B cell (primary cell): ENCODE measurements at regions not wholly inside any gene's neighbourhood (a gene's known extent, or its start where the extent isn't known, plus 50 kb on each side); places are given as distances from the start of the nearest gene placed in this dataset.

Experiments
- ATAC-seq: fragments of 200-7000 bp; cut with Tn5 transposase; one replicate; pipeline ENCODE4 v1.10.0; 2021; ENCODE audit warnings: low read depth, mild to moderate bottlenecking, moderate number of reproducible peaks, moderate library complexity
- CTCF ChIA-PET: fragments of 350-600 bp; sonication (Branson Sonifier 250); formaldehyde crosslinking; loops from one replicate; lab custom pipeline; 2021; ENCODE audit warnings: antibody characterized with exemption, inconsistent platforms; lab: Charles Lee
- POLR2A ChIA-PET: fragments of 350-600 bp; sonication (Branson Sonifier 250); formaldehyde crosslinking; loops from one replicate; lab custom pipeline; 2021; ENCODE audit warnings: antibody characterized with exemption; lab: Charles Lee
- DNase-seq: peaks from one replicate; pipeline ENCODE4 v3.0.0; 2013
- H2AFZ ChIP-seq: 2 replicates; pipeline ENCODE4 v1.6.1; 2012; ENCODE audit warnings: mild to moderate bottlenecking, low read depth, low read length; ENCODE audit not compliant: insufficient read depth, poor library complexity, severe bottlenecking
- H3K27ac ChIP-seq, 2 donors: 1 replicate in 1 of 2; 2 replicates in 1 of 2; pipeline ENCODE4 v1.5.1; 2012 to 2013; ENCODE audit warnings: low read length in 2 of 2, mild to moderate bottlenecking in 2 of 2, moderate library complexity in 1 of 2
- H3K27me3 ChIP-seq, 4 experiments: fragments of 200-600 bp in 1 of 4; sonication (generic) in 1 of 4; replicated peaks in 1 of 4; 1 replicate in 2 of 4; 2 replicates in 2 of 4; pipeline versions ENCODE4 v1.6.1 to v1.7.0; 2013 to 2016; ENCODE audit warnings: low read length in 3 of 4, mild to moderate bottlenecking in 2 of 4, mixed read lengths in 1 of 4, moderate library complexity in 1 of 4; ENCODE audit not compliant: insufficient read depth in 4 of 4, control insufficient read depth in 3 of 4; ENCODE audit errors: control extremely low read depth in 1 of 4
- H3K36me3 ChIP-seq, 2 experiments: replicated peaks in 1 of 2; 1 replicate in 1 of 2; 2 replicates in 1 of 2; pipeline versions ENCODE4 v1.6.1 to v1.7.1; 2013; ENCODE audit warnings: low read length in 1 of 2; ENCODE audit not compliant: insufficient read depth in 2 of 2, control insufficient read depth in 1 of 2; ENCODE audit errors: control extremely low read depth in 1 of 2, extremely low read depth in 1 of 2
- H3K4me1 ChIP-seq, 2 donors: fragments of 200-600 bp in 1 of 2; sonication (generic) in 1 of 2; 1 replicate in 1 of 2; 2 replicates in 1 of 2; pipeline versions ENCODE4 v1.5.1 to v1.6.1; 2013 to 2017; ENCODE audit warnings: low read length in 2 of 2; ENCODE audit not compliant: control insufficient read depth in 2 of 2, insufficient read depth in 2 of 2
- H3K4me2 ChIP-seq: replicated peaks from 2 replicates; pipeline ENCODE3; 2012; ENCODE audit warnings: mild to moderate bottlenecking, low read depth, low read length; ENCODE audit not compliant: poor library complexity, severe bottlenecking
- H3K4me3 ChIP-seq, 5 experiments: fragments of 200-600 bp in 1 of 5; sonication (generic) in 1 of 5; 1 replicate in 3 of 5; 2 replicates in 2 of 5; pipeline versions ENCODE4 v1.5.1 to v1.7.0; 2011 to 2016; ENCODE audit warnings: low read length in 4 of 5, mild to moderate bottlenecking in 4 of 5, low read depth in 2 of 5, control low read depth in 1 of 5, moderate library complexity in 1 of 5; ENCODE audit not compliant: insufficient read depth in 1 of 5; ENCODE audit errors: control extremely low read depth in 1 of 5, extremely low read depth in 1 of 5
- H3K79me2 ChIP-seq: fragments of 200-600 bp; sonication (generic); one replicate; pipeline ENCODE4 v1.6.0; 2016; ENCODE audit warnings: low read length; ENCODE audit not compliant: control insufficient read depth, insufficient read depth
- H3K9ac ChIP-seq: fragments of 200-600 bp; sonication (generic); 2 replicates; pipeline ENCODE4 v1.6.1; 2017; ENCODE audit warnings: mild to moderate bottlenecking, low read length, moderate library complexity
- H3K9me3 ChIP-seq, 3 donors: one replicate each; pipeline versions ENCODE4 v1.6.1 to v1.7.1; 2013; ENCODE audit warnings: low read length in 2 of 3; ENCODE audit not compliant: control insufficient read depth in 2 of 3, insufficient read depth in 1 of 3; ENCODE audit errors: control extremely low read depth in 1 of 3
- H4K20me1 ChIP-seq: 2 replicates; pipeline ENCODE4 v1.6.0; 2012; ENCODE audit warnings: mild to moderate bottlenecking, low read length; ENCODE audit not compliant: insufficient read depth, control insufficient read depth, poor library complexity, severe bottlenecking
- H3K27ac Mint-ChIP-seq: one replicate; pipeline ENCODE4 v1.8.0; 2021; ENCODE audit warnings: mixed read lengths
- H3K27me3 Mint-ChIP-seq: one replicate; pipeline ENCODE4 v1.8.0; 2021; ENCODE audit warnings: mixed read lengths
- H3K4me1 Mint-ChIP-seq: one replicate; pipeline ENCODE4 v1.8.0; 2021; ENCODE audit warnings: mixed read lengths
- H3K4me3 Mint-ChIP-seq: one replicate; pipeline ENCODE4 v1.8.0; 2021; ENCODE audit warnings: mixed read lengths
- H3K9me3 Mint-ChIP-seq: one replicate; pipeline ENCODE4 v1.8.0; 2022; ENCODE audit warnings: mixed read lengths; ENCODE audit not compliant: insufficient read depth
- EZH2 ChIP-seq: IDR thresholded peaks from 2 replicates; pipeline ENCODE4 v1.6.1; 2012; ENCODE audit warnings: borderline replicate concordance, low read depth, mild to moderate bottlenecking, moderate library complexity, low read length; ENCODE audit not compliant: insufficient read depth, poor library complexity, severe bottlenecking
- WGBS: methylation state at CpG from one replicate; pipeline ENCODE4 v1.1.5; 2013; ENCODE audit warnings: missing lambda C conversion rate; ENCODE audit not compliant: insufficient coverage; 5-methylcytosine and 5-hydroxymethylcytosine counted together
- intact Hi-C: fragments of 100-400 bp; cut with micrococcal nuclease; formaldehyde crosslinking; loops from one replicate; pipeline ENCODE4 v1.10.0; 2022
- TF ChIP-seq, protein P1 (sequence below): fragments of 200-600 bp; IDR thresholded peaks from one replicate; pipeline ENCODE4 v1.8.0; 2022; ENCODE audit warnings: antibody characterized with exemption, mild to moderate bottlenecking

DNA sequence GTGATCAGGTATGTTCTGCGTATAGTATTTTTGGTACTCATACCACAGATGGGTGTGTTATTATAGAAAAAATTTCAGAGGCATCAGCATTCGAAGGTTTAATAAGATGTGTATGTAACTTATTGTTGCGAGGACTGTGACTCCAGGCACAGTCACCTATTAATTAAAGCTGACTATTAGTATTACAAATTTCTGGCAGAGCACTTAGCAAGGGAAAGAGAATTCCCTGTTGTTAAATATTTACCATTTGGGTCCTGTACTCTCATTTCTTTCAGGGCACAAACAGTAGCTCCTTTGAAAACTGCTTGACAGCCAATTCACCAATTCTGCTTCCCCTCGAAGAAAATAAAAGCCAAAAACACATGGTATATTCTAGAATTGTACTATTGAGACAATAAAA lies 653.8 kb downstream of the ELAVL2 start:
- Histone ChIP-seq H3K4me1 (no peaks in the 10 kb centered on the region), H3K27me3 (no peaks in the 10 kb centered on the region), H3K27ac (no peak overlapping the region), H3K9ac (no peak overlapping the region), H3K4me3 (no peak overlapping the region), H3K36me3 (no peaks in the 10 kb centered on the region), H2AFZ (no peak overlapping the region), H3K9me3 (no peaks in the 10 kb centered on the region), H3K79me2 (no peaks in the 10 kb centered on the region), H3K4me2 (no peak overlapping the region), H4K20me1 (no peaks in the 10 kb centered on the region)
- no peaks in the 10 kb centered on the region for H3K27me3 Mint-ChIP-seq
- H3K27ac Mint-ChIP-seq, result no peak overlapping the region
- no CpG with 5 or more reads among the region's 4 CpGs for WGBS
- CTCF ChIA-PET, result no interaction called here
- intact Hi-C loops, result no loop called here
- TF ChIP-seq, protein P1, sequence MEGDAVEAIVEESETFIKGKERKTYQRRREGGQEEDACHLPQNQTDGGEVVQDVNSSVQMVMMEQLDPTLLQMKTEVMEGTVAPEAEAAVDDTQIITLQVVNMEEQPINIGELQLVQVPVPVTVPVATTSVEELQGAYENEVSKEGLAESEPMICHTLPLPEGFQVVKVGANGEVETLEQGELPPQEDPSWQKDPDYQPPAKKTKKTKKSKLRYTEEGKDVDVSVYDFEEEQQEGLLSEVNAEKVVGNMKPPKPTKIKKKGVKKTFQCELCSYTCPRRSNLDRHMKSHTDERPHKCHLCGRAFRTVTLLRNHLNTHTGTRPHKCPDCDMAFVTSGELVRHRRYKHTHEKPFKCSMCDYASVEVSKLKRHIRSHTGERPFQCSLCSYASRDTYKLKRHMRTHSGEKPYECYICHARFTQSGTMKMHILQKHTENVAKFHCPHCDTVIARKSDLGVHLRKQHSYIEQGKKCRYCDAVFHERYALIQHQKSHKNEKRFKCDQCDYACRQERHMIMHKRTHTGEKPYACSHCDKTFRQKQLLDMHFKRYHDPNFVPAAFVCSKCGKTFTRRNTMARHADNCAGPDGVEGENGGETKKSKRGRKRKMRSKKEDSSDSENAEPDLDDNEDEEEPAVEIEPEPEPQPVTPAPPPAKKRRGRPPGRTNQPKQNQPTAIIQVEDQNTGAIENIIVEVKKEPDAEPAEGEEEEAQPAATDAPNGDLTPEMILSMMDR, result no peak
- no peak for TF ChIP-seq EZH2
- POLR2A ChIA-PET, result no interaction called here
- H3K4me3 Mint-ChIP-seq, result no peak overlapping the region
- no peaks in the 10 kb centered on the region for H3K4me1 Mint-ChIP-seq
- ATAC-seq (no peak), DNase-seq (no peak)
- peaks cover 7% of the 10 kb centered on the region for H3K9me3 Mint-ChIP-seq

DNA sequence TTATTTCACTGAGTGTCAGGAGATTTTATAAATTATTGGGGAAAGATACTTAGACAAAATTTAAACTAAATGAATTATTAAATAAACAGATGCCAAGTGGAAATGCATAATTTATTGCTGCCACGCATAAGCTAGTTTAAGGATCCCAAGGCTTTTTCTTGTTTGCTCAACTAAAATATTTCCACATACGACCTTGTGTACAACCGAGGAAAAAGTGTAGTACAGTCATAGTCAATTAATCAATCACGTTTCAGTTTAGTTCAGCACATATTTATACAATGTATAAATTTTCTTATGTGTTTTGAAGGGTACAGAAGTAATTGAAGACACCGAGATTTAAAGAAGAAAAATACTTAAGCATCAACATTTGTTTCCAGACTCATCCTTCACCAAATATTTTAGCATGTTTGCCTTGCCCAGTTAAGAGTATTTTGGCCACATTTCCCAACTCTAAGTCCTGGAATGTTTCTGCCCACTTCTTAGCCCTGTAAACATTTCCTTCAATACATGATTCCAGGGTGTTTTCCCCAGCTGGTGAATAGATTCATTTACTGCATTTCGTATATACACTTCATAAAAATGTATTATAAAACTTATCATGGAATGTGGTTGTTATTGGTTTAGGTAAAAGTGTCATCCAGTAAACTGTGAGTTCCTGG lies 652.9 kb downstream of the ELAVL2 start:
- peaks cover 9% of the 10 kb centered on the region for H3K9me3 Mint-ChIP-seq
- ChIA-PET POLR2A (no interaction called here), CTCF (no interaction called here)
- no peak overlapping the region for H3K4me3 Mint-ChIP-seq
- TF ChIP-seq, protein P1, result no peak
- TF ChIP-seq EZH2, result no peak
- no peak overlapping the region for H3K4me3 ChIP-seq
- H3K4me1 Mint-ChIP-seq, result no peaks in the 10 kb centered on the region
- no peak overlapping the region for H3K27ac Mint-ChIP-seq
- no peaks in the 10 kb centered on the region for H3K9me3 ChIP-seq
- no peaks in the 10 kb centered on the region for H3K4me1 ChIP-seq
- intact Hi-C loops, result no loop called here
- H3K27ac ChIP-seq, result no peak overlapping the region
- no peak overlapping the region for H3K9ac ChIP-seq
- H2AFZ ChIP-seq, result no peak overlapping the region
- no peaks in the 10 kb centered on the region for H4K20me1 ChIP-seq
- no peaks in the 10 kb centered on the region for H3K79me2 ChIP-seq
- H3K27me3 ChIP-seq, result no peaks in the 10 kb centered on the region
- DNase-seq (no peak), ATAC-seq (no peak)
- H3K36me3 ChIP-seq, result no peaks in the 10 kb centered on the region
- WGBS, result no CpG with 5 or more reads among the region's 6 CpGs
- no peak overlapping the region for H3K4me2 ChIP-seq
- no peaks in the 10 kb centered on the region for H3K27me3 Mint-ChIP-seq
